CD4-positive, alpha-beta T cell treated with Interleukin-15 for 1 hour (primary cell): ENCODE measurements at regions not wholly inside any gene's neighbourhood (a gene's known extent, or its start where the extent isn't known, plus 50 kb on each side); places are given as distances from the start of the nearest gene placed in this dataset.
"Not testable (repeated sequence)": the region's sequence is repeated elsewhere in the genome, so short reads cannot be mapped to it uniquely, and the experiment has no call there.

ENCODE experiments used
- DNase-seq: peaks from one replicate; pipeline ENCODE4 v3.0.0-alpha.2; 2020

GRCh38 chr2:203585516-203585915 lies 50.4 kb upstream of the RAPH1 start:
- no peak for DNase-seq

- DNase-seq: no peak
Measured at GRCh38 chr2:203586206-203586605, 51.1 kb upstream of the RAPH1 start.

- DNase-seq: no peak
Measured at GRCh38 chr2:203586696-203587095, 51.6 kb upstream of the RAPH1 start.

DNA sequence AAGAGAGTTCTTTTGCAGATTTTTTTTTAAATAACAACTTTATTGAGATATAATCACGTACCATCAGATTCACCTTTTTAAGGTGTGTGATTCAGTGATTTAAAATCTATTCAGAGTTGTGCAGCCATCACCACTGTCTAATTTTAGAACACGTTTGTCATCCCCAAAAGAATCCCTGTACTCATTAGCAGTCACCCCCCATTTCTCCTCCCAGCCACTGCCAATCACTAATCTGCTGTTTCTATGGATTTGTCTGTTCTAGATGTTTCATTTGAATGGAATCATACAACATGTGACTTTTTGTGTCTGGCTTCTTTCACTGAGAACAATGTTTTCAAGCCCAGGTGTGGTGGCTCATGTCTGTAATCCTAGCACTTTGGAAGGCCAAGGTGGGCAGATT lies 55.4 kb upstream of the RAPH1 start:
- DNase-seq: no peak

DNA sequence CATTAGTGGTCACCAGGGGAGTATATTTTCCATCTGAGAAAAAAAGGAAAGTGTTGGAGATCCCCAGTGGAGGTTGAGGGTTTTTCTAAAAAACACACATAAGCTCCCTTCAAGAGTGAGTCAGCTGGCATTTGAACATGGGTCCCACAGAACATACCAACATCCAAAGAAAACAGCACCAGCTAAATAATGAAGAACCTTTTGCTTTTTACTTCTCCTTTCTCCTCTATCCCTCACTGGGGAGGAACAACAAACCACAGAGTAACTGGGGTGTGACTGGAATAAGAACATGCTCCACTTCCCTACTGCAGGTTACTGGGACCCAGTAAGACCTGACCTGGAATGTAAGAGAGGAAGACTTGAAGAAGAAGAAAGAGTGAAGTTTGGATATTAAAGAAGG lies 56.5 kb upstream of the RAPH1 start:
- no peak for DNase-seq

DNA sequence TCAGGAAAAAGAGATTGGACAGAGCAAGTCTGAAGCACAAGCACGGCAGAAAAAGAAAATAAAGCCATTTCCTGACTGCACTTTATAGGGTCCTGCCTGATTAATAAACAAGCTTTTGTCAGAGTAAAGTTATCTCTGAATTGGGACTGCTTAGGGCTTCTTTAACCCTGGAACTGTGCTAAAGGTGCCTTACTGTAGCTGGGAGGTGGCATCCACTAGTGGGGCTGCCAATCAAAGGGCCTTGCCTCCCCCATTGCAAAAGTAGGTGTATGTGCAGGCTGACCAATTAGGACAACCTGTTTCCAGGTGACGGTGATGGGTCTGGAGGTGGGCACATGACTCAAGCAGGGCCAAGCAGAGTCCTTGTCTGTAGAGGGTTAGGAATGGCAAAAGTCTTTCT lies 57.4 kb upstream of the RAPH1 start:
- no peak for DNase-seq

- DNase-seq: no peak
Measured at GRCh38 chr2:203594541-203594940, 59.4 kb upstream of the RAPH1 start.

- no peak for DNase-seq
Measured at GRCh38 chr2:203596183-203596582, 61.1 kb upstream of the RAPH1 start.

- DNase-seq: no peak
Measured at GRCh38 chr2:203599509-203599908, 64.4 kb upstream of the RAPH1 start.

DNA sequence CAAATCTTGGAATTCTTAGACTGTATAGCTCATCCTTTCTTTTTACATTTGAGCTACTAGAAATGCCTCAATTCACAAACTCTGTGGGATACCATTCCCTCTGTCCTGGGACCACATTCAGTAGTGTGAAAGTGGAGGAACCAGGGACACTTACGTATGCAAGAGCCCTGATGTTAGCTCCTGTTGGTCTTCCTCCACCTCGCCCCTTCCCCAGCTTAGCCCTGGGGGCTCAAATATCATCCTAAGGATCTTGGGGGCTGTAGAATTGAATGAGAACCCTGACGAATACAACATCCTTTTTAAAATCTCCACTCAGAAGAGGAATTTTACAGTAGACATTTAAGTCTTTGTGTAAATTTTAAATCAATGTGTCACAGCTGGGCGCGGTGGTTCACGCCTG lies 65.2 kb upstream of the RAPH1 start:
- DNase-seq: no peak

GRCh38 chr2:203603456-203604389 lies 68.6 kb upstream of the RAPH1 start:
- DNase-seq: no peak

- no peak for DNase-seq
Measured at GRCh38 chr2:203605302-203605701, 70.2 kb upstream of the RAPH1 start.

GRCh38 chr2:203606051-203606450 lies 71.0 kb upstream of the RAPH1 start:
- DNase-seq: no peak

DNA sequence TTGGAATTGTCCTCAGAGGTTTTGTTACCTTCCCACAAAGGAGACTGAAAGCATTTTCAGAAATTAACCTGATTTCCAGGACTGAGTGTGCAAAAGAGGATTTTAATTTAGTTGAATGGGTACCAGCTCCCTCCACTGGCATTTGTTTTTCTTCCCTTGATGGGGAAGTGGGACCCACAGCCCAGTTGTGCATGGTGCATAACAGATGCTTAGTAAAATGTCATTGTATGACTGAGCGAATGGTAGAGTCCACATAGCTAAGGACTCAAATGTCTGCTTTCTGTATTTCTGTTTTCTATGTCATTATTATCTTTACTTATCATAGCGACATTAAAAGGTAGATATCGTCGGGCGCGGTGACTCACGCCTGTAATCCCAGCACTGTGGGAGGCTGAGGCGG lies 75.5 kb upstream of the RAPH1 start:
- DNase-seq: no peak

GRCh38 chr2:203612246-203612645 lies 77.1 kb upstream of the RAPH1 start:
- no peak for DNase-seq

DNA sequence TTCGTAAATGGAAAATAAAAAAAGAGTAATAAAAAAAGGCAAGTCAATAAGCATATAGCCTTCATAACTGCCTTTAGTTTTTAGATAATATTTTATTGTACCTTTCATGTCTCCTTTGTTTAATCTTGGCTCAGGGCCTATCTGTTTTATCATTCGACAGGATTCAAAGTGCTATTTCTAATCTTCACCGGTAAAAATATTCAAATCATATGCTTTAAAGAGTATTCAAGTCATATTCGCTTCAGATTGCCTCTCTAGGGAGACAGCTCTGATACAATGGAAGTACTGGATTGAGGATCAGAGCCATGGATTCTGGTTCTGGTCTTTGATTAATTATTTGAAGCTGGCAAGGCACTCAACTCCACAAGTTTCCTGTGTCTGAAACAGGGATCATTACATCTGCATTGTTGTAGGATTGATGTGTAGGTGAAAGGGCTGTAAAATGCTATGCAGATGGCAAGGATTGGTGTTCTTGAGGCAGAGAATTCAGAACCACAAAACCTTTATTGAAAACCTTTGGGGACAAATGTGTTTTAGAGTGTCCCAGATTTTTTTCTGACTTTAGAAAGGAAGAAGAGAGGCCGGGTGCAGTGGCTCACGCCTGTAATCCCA lies 84.3 kb upstream of the RAPH1 start:
- no peak for DNase-seq

DNA sequence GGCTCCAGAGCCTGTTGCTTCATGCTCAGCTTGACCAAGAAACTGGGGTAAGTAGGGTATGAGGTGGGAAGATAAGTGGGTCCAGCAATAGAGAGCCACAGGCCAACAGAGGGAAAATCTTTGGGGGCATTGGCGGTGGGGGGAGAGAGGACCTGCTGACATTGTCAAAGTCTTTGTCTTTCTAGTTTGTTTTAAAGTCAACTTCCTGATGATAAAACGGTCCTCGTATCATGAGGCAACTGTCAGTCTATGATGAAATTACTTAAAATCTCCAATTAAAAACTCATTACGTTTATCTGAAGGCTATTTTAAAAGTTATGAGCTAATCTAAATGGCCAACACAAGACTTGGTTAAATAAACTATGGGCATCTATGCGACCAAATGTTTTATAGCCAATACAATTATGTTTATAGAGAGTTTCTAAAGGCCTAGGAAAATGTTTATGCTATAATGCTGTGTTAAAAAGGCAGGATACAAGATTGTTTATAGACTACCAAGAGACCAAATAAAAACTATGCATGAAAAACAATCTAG lies 84.4 kb upstream of the CD28 start:
- no peak for DNase-seq

GRCh38 chr2:203623096-203623495 lies 83.3 kb upstream of the CD28 start:
- no peak for DNase-seq

GRCh38 chr2:203623661-203624060 lies 82.8 kb upstream of the CD28 start:
- no peak for DNase-seq

DNA sequence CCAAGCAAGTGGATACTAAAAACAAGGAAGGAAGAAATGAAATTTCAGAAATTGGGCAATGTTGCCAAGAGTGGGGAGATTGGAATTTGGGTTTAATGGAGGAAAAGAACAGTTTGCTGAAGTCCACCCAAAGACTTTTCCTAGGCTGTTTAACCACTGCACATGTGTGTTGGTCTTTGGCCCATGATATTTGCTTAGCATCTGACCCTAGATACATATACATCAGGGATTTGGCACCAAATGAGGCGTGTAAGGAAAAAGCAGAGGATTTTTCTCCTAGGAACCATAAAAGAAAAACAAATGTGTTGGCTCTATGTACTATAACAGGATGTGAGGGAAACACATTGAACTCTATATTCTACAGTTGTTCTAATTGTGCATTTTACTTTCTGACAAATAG lies 80.7 kb upstream of the CD28 start:
- DNase-seq: no peak

- DNase-seq: not testable (repeated sequence)
Measured at GRCh38 chr2:203626247-203626646, 80.2 kb upstream of the CD28 start.

DNA sequence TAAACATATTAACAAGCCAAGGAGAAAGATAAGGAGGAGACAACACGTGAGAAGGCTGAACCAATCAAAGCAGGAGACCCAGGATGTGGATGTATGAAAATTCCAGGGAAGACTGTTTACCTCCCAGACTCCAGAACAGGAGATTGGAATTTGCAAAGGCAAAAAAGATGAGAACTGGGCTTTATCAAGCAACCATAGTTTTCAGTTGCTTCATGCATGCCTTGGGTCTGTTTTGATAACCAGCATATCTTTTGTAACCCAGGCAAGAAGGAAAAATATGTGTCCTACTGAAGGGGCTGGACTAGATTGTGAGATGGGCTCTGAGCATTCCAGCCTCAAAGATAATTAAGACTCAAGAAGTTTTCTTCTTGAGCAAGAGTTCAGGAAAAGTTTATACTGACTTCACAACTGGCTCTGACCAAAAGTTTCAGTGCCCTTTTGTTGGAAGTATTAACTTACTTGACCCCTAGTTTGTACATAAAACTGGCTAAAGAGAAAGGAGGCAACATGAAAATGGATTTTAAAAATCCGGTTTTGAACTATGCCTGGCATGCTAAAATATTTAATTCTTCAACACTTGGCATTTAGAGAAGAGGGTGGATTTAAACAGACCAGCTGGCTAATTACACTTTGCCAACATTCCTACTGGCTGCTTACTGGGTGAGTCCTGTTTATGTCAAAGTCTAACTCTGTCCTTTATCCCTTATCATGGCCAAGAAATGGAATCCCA lies 79.3 kb upstream of the CD28 start:
- no peak for DNase-seq

GRCh38 chr2:203629699-203630098 lies 76.7 kb upstream of the CD28 start:
- DNase-seq: no peak
